ENCODE measurements at regions not wholly inside any gene's neighbourhood (a gene's known extent, or its start where the extent isn't known, plus 50 kb on each side); places are given as distances from the start of the nearest gene placed in this dataset.

- Histone ChIP-seq H3K36me3 (ENCODE audit: control insufficient read depth, insufficient read depth, low read length) (no peaks in the 10 kb centered on the region), H3K27me3 (ENCODE audit: control insufficient read depth, insufficient read depth, low read length) (no peaks in the 10 kb centered on the region), H3K4me3 (ENCODE audit: low read depth, low read length) (no peak overlapping the region)
- DNase-seq (ENCODE audit: low read depth) (no peak), FAIRE-seq (no peak)
- no peak for TF ChIP-seq CTCF (IDR thresholded peaks at IDR 0.05; ENCODE audit: insufficient read depth, low read length, severe bottlenecking)
These were observed 140.6 kb downstream of the PXDC1 start for GRCh38 chr6:3610921-3611320.

DNA sequence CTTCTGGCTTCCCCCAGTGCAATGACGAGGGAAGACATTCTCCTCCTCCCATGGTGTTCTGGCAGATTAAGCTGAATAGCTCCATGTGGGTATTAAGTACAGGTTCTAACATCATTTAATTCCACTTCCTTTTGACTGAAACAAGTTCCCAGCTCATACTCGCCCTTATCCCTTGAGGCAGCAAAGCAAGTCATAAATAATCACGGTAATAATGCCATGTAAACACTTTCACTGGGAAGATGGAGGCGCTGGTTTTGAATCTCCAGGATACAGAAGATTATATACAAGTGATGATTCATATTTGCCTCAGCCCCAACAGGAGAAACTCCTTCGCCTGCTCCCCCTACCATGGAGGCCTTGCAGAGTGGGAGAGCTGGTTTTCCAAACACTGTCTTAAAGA, 141.3 kb downstream of the PXDC1 start:
- no peak for TF ChIP-seq CTCF (IDR thresholded peaks at IDR 0.05; ENCODE audit: insufficient read depth, low read length, severe bottlenecking)
- DNase-seq (ENCODE audit: low read depth), result peak; percentile 94
- FAIRE-seq, result no peak
- H3K4me3 ChIP-seq (ENCODE audit: low read depth, low read length), result no peak overlapping the region
- no peaks in the 10 kb centered on the region for H3K27me3 ChIP-seq (ENCODE audit: control insufficient read depth, insufficient read depth, low read length)
- H3K36me3 ChIP-seq (ENCODE audit: control insufficient read depth, insufficient read depth, low read length), result no peaks in the 10 kb centered on the region

- no peak for TF ChIP-seq CTCF (IDR thresholded peaks at IDR 0.05; ENCODE audit: insufficient read depth, low read length, severe bottlenecking)
- FAIRE-seq, result no peak
- DNase-seq (ENCODE audit: low read depth), result no peak
- no peak overlapping the region for H3K4me3 ChIP-seq (ENCODE audit: low read depth, low read length)
- no peaks in the 10 kb centered on the region for H3K36me3 ChIP-seq (ENCODE audit: control insufficient read depth, insufficient read depth, low read length)
- no peaks in the 10 kb centered on the region for H3K27me3 ChIP-seq (ENCODE audit: control insufficient read depth, insufficient read depth, low read length)
These were observed 142.1 kb downstream of the PXDC1 start for GRCh38 chr6:3609388-3609787.

GRCh38 chr6:3608159-3608558, 143.4 kb downstream of the PXDC1 start:
- no peak for DNase-seq (ENCODE audit: low read depth)
- FAIRE-seq, result no peak
- Histone ChIP-seq H3K4me3 (ENCODE audit: low read depth, low read length) (no peak overlapping the region), H3K36me3 (ENCODE audit: control insufficient read depth, insufficient read depth, low read length) (no peaks in the 10 kb centered on the region), H3K27me3 (ENCODE audit: control insufficient read depth, insufficient read depth, low read length) (no peaks in the 10 kb centered on the region)
- no peak for TF ChIP-seq CTCF (IDR thresholded peaks at IDR 0.05; ENCODE audit: insufficient read depth, low read length, severe bottlenecking)

GRCh38 chr6:3607599-3607998, 143.9 kb downstream of the PXDC1 start:
- no peak for DNase-seq (ENCODE audit: low read depth)
- no peak for TF ChIP-seq CTCF (IDR thresholded peaks at IDR 0.05; ENCODE audit: insufficient read depth, low read length, severe bottlenecking)
- Histone ChIP-seq H3K4me3 (ENCODE audit: low read depth, low read length) (no peak overlapping the region), H3K36me3 (ENCODE audit: control insufficient read depth, insufficient read depth, low read length) (no peaks in the 10 kb centered on the region), H3K27me3 (ENCODE audit: control insufficient read depth, insufficient read depth, low read length) (no peaks in the 10 kb centered on the region)
- no peak for FAIRE-seq

GRCh38 chr6:3607171-3607570, 144.3 kb downstream of the PXDC1 start:
- no peaks in the 10 kb centered on the region for H3K27me3 ChIP-seq (ENCODE audit: control insufficient read depth, insufficient read depth, low read length)
- no peak overlapping the region for H3K4me3 ChIP-seq (ENCODE audit: low read depth, low read length)
- no peak for FAIRE-seq
- no peak for TF ChIP-seq CTCF (IDR thresholded peaks at IDR 0.05; ENCODE audit: insufficient read depth, low read length, severe bottlenecking)
- no peaks in the 10 kb centered on the region for H3K36me3 ChIP-seq (ENCODE audit: control insufficient read depth, insufficient read depth, low read length)
- DNase-seq (ENCODE audit: low read depth), result no peak

Measured in bronchial epithelial cell (primary cell).